Fibroblast of lung (primary cell): ENCODE measurements at regions not wholly inside any gene's neighbourhood (a gene's known extent, or its start where the extent isn't known, plus 50 kb on each side); places are given as distances from the start of the nearest gene placed in this dataset.

Experiments used
- CTCF ChIP-seq, 2 donors: IDR thresholded peaks in 1 of 2; conservative IDR thresholded peaks in 1 of 2; 1 replicate in 1 of 2; 2 replicates in 1 of 2; pipeline ENCODE4 v1.5.1; 2011 to 2012; ENCODE audit warnings: low read length in 2 of 2, control low read depth in 1 of 2, inconsistent platforms in 1 of 2, low read depth in 1 of 2, mild to moderate bottlenecking in 1 of 2
- EZH2 ChIP-seq: IDR thresholded peaks from 2 replicates; pipeline ENCODE4 v1.5.1; 2012; ENCODE audit warnings: low read length, control low read depth, mild to moderate bottlenecking; ENCODE audit errors: missing control alignments

- TF ChIP-seq CTCF (conservative IDR thresholded peaks at IDR 0.05 in 1 of 2, IDR thresholded peaks at IDR 0.05 in 1 of 2; ENCODE audit: low read depth in 1 of 2, low read length in 2 of 2) (peak; percentile 57 to 70), EZH2 (no peak)
Measured at GRCh38 chr10:10677479-10677878, 340.2 kb upstream of the CELF2 start.
